Thoracic aorta (tissue), 2 donors: ENCODE measurements at regions not wholly inside any gene's neighbourhood (a gene's known extent, or its start where the extent isn't known, plus 50 kb on each side); places are given as distances from the start of the nearest gene placed in this dataset.

Experiments
- ATAC-seq: fragments of 150-250 bp; one replicate; pipeline ENCODE4 v1.8.0; 2017; ENCODE audit warnings: low read depth; ENCODE audit not compliant: insufficient number of reproducible peaks, low FRiP score
- DNase-seq: peaks from one replicate; pipeline ENCODE4 v3.0.0-alpha.2; 2020; ENCODE audit warnings: low spot score
- H3K27ac ChIP-seq, 2 donors: fragments of 200-600 bp; sonication (generic); 1 replicate in 1 of 2; 2 replicates in 1 of 2; pipeline ENCODE4 v1.5.1; 2016; ENCODE audit warnings: mild to moderate bottlenecking in 2 of 2, moderate library complexity in 2 of 2
- H3K27me3 ChIP-seq: fragments of 200-600 bp; sonication (generic); replicated peaks from 2 replicates; pipeline ENCODE4 v1.6.0; 2016; ENCODE audit warnings: mild to moderate bottlenecking; ENCODE audit not compliant: insufficient read depth
- H3K36me3 ChIP-seq: fragments of 200-600 bp; sonication (generic); one replicate; pipeline ENCODE4 v1.5.1; 2016
- H3K4me1 ChIP-seq, 2 donors: fragments of 200-600 bp; sonication (generic); 1 replicate in 1 of 2; 2 replicates in 1 of 2; pipeline versions ENCODE4 v1.5.1 to v1.6.0; 2016; ENCODE audit warnings: low read depth in 2 of 2, mild to moderate bottlenecking in 1 of 2; ENCODE audit not compliant: control insufficient read depth in 1 of 2
- H3K4me3 ChIP-seq: fragments of 200-600 bp; sonication (generic); 2 replicates; pipeline ENCODE4 v1.5.1; 2016; ENCODE audit warnings: mild to moderate bottlenecking
- H3K9me3 ChIP-seq: fragments of 200-600 bp; sonication (generic); 2 replicates; pipeline ENCODE4 v1.5.1; 2016
- CTCF ChIP-seq: fragments of 200-600 bp; sonication (generic); IDR thresholded peaks from one replicate; pipeline ENCODE4 v1.5.1; 2019; ENCODE audit warnings: antibody characterized with exemption

- Histone ChIP-seq H3K36me3 (no peaks in the 10 kb centered on the region), H3K9me3 (no peaks in the 10 kb centered on the region), H3K4me3 (no peak overlapping the region), H3K4me1 (no peaks in the 10 kb centered on the region), H3K27ac (no peak overlapping the region), H3K27me3 (no peaks in the 10 kb centered on the region)
- TF ChIP-seq CTCF: no peak
- no peak for DNase-seq
- ATAC-seq: no peak
These were observed 77.2 kb upstream of the OTOS start for GRCh38 chr2:240217431-240218301.

GRCh38 chr2:240219208-240219890, 78.9 kb upstream of the OTOS start:
- Histone ChIP-seq H3K9me3 (no peaks in the 10 kb centered on the region), H3K4me3 (no peak overlapping the region), H3K4me1 (no peaks in the 10 kb centered on the region), H3K36me3 (no peaks in the 10 kb centered on the region), H3K27me3 (no peaks in the 10 kb centered on the region), H3K27ac (no peak overlapping the region)
- DNase-seq (no peak), ATAC-seq (no peak)
- no peak for TF ChIP-seq CTCF

- no peaks in the 10 kb centered on the region for H3K27me3 ChIP-seq
- no peaks in the 10 kb centered on the region for H3K36me3 ChIP-seq
- no peaks in the 10 kb centered on the region for H3K4me1 ChIP-seq
- H3K9me3 ChIP-seq: no peaks in the 10 kb centered on the region
- TF ChIP-seq CTCF: no peak
- no peak overlapping the region for H3K4me3 ChIP-seq
- ATAC-seq (no peak), DNase-seq (no peak)
- H3K27ac ChIP-seq: no peak overlapping the region
These were observed 79.9 kb upstream of the OTOS start for GRCh38 chr2:240220371-240220770.

GRCh38 chr2:240223631-240224030, 83.2 kb upstream of the OTOS start:
- no peaks in the 10 kb centered on the region for H3K36me3 ChIP-seq
- no peak overlapping the region for H3K27ac ChIP-seq
- no peak for TF ChIP-seq CTCF
- DNase-seq (no peak), ATAC-seq (no peak)
- H3K4me1 ChIP-seq: no peaks in the 10 kb centered on the region
- no peaks in the 10 kb centered on the region for H3K9me3 ChIP-seq
- H3K4me3 ChIP-seq: no peak overlapping the region
- no peaks in the 10 kb centered on the region for H3K27me3 ChIP-seq

- ATAC-seq (no peak), DNase-seq (no peak)
- Histone ChIP-seq H3K27me3 (no peaks in the 10 kb centered on the region), H3K4me3 (no peak overlapping the region), H3K36me3 (no peaks in the 10 kb centered on the region), H3K4me1 (no peaks in the 10 kb centered on the region), H3K9me3 (peaks cover 7% of the 10 kb centered on the region), H3K27ac (no peak overlapping the region)
- no peak for TF ChIP-seq CTCF
These were observed 84.2 kb upstream of the OTOS start for GRCh38 chr2:240224676-240225075.
